Kidney (tissue), 13 donors: ENCODE measurements at regions not wholly inside any gene's neighbourhood (a gene's known extent, or its start where the extent isn't known, plus 50 kb on each side); places are given as distances from the start of the nearest gene placed in this dataset.

ENCODE experiments used
- DNase-seq, 5 donors: peaks; one replicate each; pipeline ENCODE4 v3.0.0-alpha.2; 2013 to 2020
- FAIRE-seq: peaks from 2 replicates; lab custom pipeline; 2012; peaks lifted over from hg19 to GRCh38; lab: Jason Lieb, UNC
- H3K27ac ChIP-seq, 2 donors: one replicate each; pipeline ENCODE4 v1.7.0; 2013; ENCODE audit warnings: low read depth in 2 of 2, low read length in 2 of 2, inconsistent platforms in 1 of 2
- H3K27me3 ChIP-seq: one replicate; pipeline ENCODE4 v1.7.1; 2013; ENCODE audit warnings: low read length, inconsistent platforms; ENCODE audit not compliant: control insufficient read depth, insufficient read depth
- H3K36me3 ChIP-seq, 3 donors: one replicate each; pipeline versions ENCODE4 v1.7.0 to v1.7.1; 2013; ENCODE audit warnings: low read length in 3 of 3, control low read depth in 1 of 3, inconsistent platforms in 1 of 3; ENCODE audit not compliant: insufficient read depth in 3 of 3, control insufficient read depth in 2 of 3
- H3K4me1 ChIP-seq, 3 donors: one replicate each; pipeline versions ENCODE4 v1.7.0 to v1.7.1; 2013; ENCODE audit warnings: low read length in 3 of 3, inconsistent platforms in 1 of 3, low read depth in 1 of 3; ENCODE audit not compliant: control insufficient read depth in 2 of 3, insufficient read depth in 2 of 3
- H3K4me3 ChIP-seq, 3 donors: one replicate each; pipeline versions ENCODE4 v1.7.0 to v1.8.1; 2013; ENCODE audit warnings: low read length in 3 of 3, control low read depth in 1 of 3, inconsistent platforms in 1 of 3
- H3K9ac ChIP-seq, 3 donors: one replicate each; pipeline versions ENCODE4 v1.7.0 to v1.7.1; 2013; ENCODE audit warnings: low read length in 3 of 3, control low read depth in 1 of 3, inconsistent platforms in 1 of 3
- H3K9me3 ChIP-seq, 3 donors: one replicate each; pipeline versions ENCODE4 v1.7.0 to v1.7.1; 2013; ENCODE audit warnings: low read length in 3 of 3, control low read depth in 1 of 3, inconsistent platforms in 1 of 3; ENCODE audit not compliant: control insufficient read depth in 2 of 3, insufficient read depth in 1 of 3
- CTCF ChIP-seq: IDR thresholded peaks from 3 replicates; pipeline ENCODE4 v1.5.1; 2012; ENCODE audit warnings: mild to moderate bottlenecking, moderate library complexity, borderline replicate concordance; ENCODE audit not compliant: insufficient read depth; ENCODE audit errors: extremely low read depth
- intact Hi-C: fragments of 100-400 bp; cut with DNase I; formaldehyde crosslinking; loops from one replicate; pipeline ENCODE4 v1.11.1; 2022
- donor health status: control.
- donor health status: control.
- donor health status: control.
- donor health status: control.
- donor health status: control.
- donor health status: DM: yes; HTN: yes; CAD: no.
- donor health status: Normal renal cell carcinoma (clear cell type).

GRCh38 chr2:223269386-223269785, 217.4 kb downstream of the KCNE4 start:
- H3K4me3 ChIP-seq = no peak overlapping the region
- TF ChIP-seq CTCF = no peak
- FAIRE-seq = no peak
- no peaks in the 10 kb centered on the region for H3K27me3 ChIP-seq
- no peaks in the 10 kb centered on the region for H3K36me3 ChIP-seq
- no peaks in the 10 kb centered on the region for H3K4me1 ChIP-seq
- no peak overlapping the region for H3K27ac ChIP-seq
- no peak for DNase-seq
- H3K9me3 ChIP-seq = no peaks in the 10 kb centered on the region
- no peak overlapping the region for H3K9ac ChIP-seq
- intact Hi-C loops = no loop called here

- no peak for TF ChIP-seq CTCF
- no peak overlapping the region for H3K4me3 ChIP-seq
- no peak overlapping the region for H3K27ac ChIP-seq
- no peak for DNase-seq
- H3K36me3 ChIP-seq = no peaks in the 10 kb centered on the region
- no peak for FAIRE-seq
- H3K9me3 ChIP-seq = no peaks in the 10 kb centered on the region
- H3K4me1 ChIP-seq = no peaks in the 10 kb centered on the region
- intact Hi-C loops = no loop called here
- no peak overlapping the region for H3K9ac ChIP-seq
- no peaks in the 10 kb centered on the region for H3K27me3 ChIP-seq
These were observed 218.6 kb downstream of the KCNE4 start for GRCh38 chr2:223270548-223270947.

GRCh38 chr2:223273995-223274394, 222.0 kb downstream of the KCNE4 start:
- H3K27ac ChIP-seq = no peak overlapping the region
- intact Hi-C loops = no loop called here
- DNase-seq = no peak
- no peak overlapping the region for H3K9ac ChIP-seq
- TF ChIP-seq CTCF = no peak
- no peak for FAIRE-seq
- H3K4me3 ChIP-seq = no peak overlapping the region
- H3K27me3 ChIP-seq = no peaks in the 10 kb centered on the region
- no peaks in the 10 kb centered on the region for H3K9me3 ChIP-seq
- no peaks in the 10 kb centered on the region for H3K36me3 ChIP-seq
- no peaks in the 10 kb centered on the region for H3K4me1 ChIP-seq

- Histone ChIP-seq H3K9ac (no peak overlapping the region), H3K4me3 (no peak overlapping the region), H3K4me1 (no peaks in the 10 kb centered on the region), H3K27me3 (no peaks in the 10 kb centered on the region), H3K9me3 (no peaks in the 10 kb centered on the region), H3K27ac (no peak overlapping the region), H3K36me3 (no peaks in the 10 kb centered on the region)
- FAIRE-seq (no peak), DNase-seq (no peak)
- intact Hi-C loops = no loop called here
- no peak for TF ChIP-seq CTCF
These were observed 230.2 kb downstream of the KCNE4 start for GRCh38 chr2:223282221-223282620.
